Lung (tissue), 11 donors: ENCODE measurements at regions not wholly inside any gene's neighbourhood (a gene's known extent, or its start where the extent isn't known, plus 50 kb on each side); places are given as distances from the start of the nearest gene placed in this dataset.

ENCODE experiments used
- ATAC-seq: fragments of 200-7000 bp; cut with Tn5 transposase; one replicate; pipeline ENCODE4 v1.9.1; 2020; ENCODE audit warnings: moderate number of reproducible peaks; ENCODE audit not compliant: insufficient read depth, low FRiP score
- DNase-seq, 3 donors: peaks; one replicate each; pipeline ENCODE4 v3.0.0-alpha.2; 2013 to 2017
- H3K27ac ChIP-seq, 2 donors: one replicate each; pipeline ENCODE4 v1.5.1; 2013; ENCODE audit warnings: mild to moderate bottlenecking in 2 of 2, moderate library complexity in 2 of 2, control low read depth in 1 of 2, inconsistent platforms in 1 of 2, low read depth in 1 of 2, low read length in 1 of 2
- H3K27me3 ChIP-seq, 3 donors: one replicate each; pipeline ENCODE4 v1.5.1; 2013; ENCODE audit warnings: low read length in 2 of 3; ENCODE audit not compliant: control insufficient read depth in 3 of 3, insufficient read depth in 3 of 3
- H3K36me3 ChIP-seq, 4 donors: one replicate each; pipeline ENCODE4 v1.5.1; 2013; ENCODE audit warnings: low read length in 4 of 4, mild to moderate bottlenecking in 1 of 4, moderate library complexity in 1 of 4; ENCODE audit not compliant: control insufficient read depth in 4 of 4, insufficient read depth in 4 of 4
- H3K4me1 ChIP-seq, 5 donors: one replicate each; pipeline ENCODE4 v1.5.1; 2013; ENCODE audit warnings: low read length in 5 of 5, mild to moderate bottlenecking in 2 of 5, moderate library complexity in 1 of 5; ENCODE audit not compliant: control insufficient read depth in 5 of 5, insufficient read depth in 5 of 5
- H3K4me3 ChIP-seq: one replicate; pipeline ENCODE4 v1.5.1; 2013; ENCODE audit warnings: mild to moderate bottlenecking, control low read depth, moderate library complexity
- H3K9ac ChIP-seq, 2 donors: one replicate each; pipeline ENCODE4 v1.5.1; 2013; ENCODE audit warnings: low read length in 2 of 2, control low read depth in 1 of 2; ENCODE audit not compliant: insufficient read depth in 1 of 2
- H3K9me3 ChIP-seq, 4 donors: one replicate each; pipeline ENCODE4 v1.5.1; 2013; ENCODE audit warnings: low read length in 3 of 4, mild to moderate bottlenecking in 1 of 4, moderate library complexity in 1 of 4; ENCODE audit not compliant: control insufficient read depth in 4 of 4, insufficient read depth in 3 of 4
- CTCF ChIP-seq: IDR thresholded peaks from 2 replicates; pipeline ENCODE4 v1.5.1; 2012; ENCODE audit warnings: mild to moderate bottlenecking; ENCODE audit errors: control extremely low read depth, extremely low read depth
- WGBS, 2 donors: extraction: QIAGEN DNeasy Blood & Tissue Kit; methylation state at CpG; one replicate each; pipeline ENCODE4 v1.1.7; 2013; 5-methylcytosine and 5-hydroxymethylcytosine counted together
- donor health status: control.
- donor health status: control.
- donor health status: Bipolar disorder and iron deficiency.
- donor health status: healthy.
- donor health status: DM: yes; HTN: yes; CAD: no.

GRCh38 chrX:142089193-142089592 lies 115.9 kb downstream of the MAGEC2 start:
- H3K4me3 ChIP-seq = no peak overlapping the region
- no peaks in the 10 kb centered on the region for H3K36me3 ChIP-seq
- H3K27me3 ChIP-seq = no peaks in the 10 kb centered on the region
- H3K4me1 ChIP-seq = no peaks in the 10 kb centered on the region
- DNase-seq (peak in 2 of 3 donors; percentile 41 to 57), ATAC-seq (no peak)
- TF ChIP-seq CTCF = no peak
- H3K9me3 ChIP-seq = peaks cover 0 to 2% (median 0%) of the 10 kb centered on the region in 4 donors
- no peak overlapping the region for H3K9ac ChIP-seq
- 29 to 50% methylated on average over 1 of the region's 1 CpG for WGBS, 2 donors
- H3K27ac ChIP-seq = no peak overlapping the region

- Histone ChIP-seq H3K4me3 (no peak overlapping the region), H3K4me1 (no peaks in the 10 kb centered on the region), H3K9ac (no peak overlapping the region), H3K27ac (no peak overlapping the region), H3K9me3 (no peaks in the 10 kb centered on the region), H3K36me3 (no peaks in the 10 kb centered on the region), H3K27me3 (no peaks in the 10 kb centered on the region)
- 10 to 11% methylated on average over 1 of the region's 1 CpG for WGBS, 2 donors
- no peak for TF ChIP-seq CTCF
- peak in 2 of 3 donors; percentile 58 to 77 for DNase-seq
- ATAC-seq = no peak
These were observed 120.5 kb downstream of the MAGEC2 start for GRCh38 chrX:142084611-142085010.

GRCh38 chrX:142076633-142077032 lies 128.5 kb downstream of the MAGEC2 start:
- H3K4me3 ChIP-seq = no peak overlapping the region
- peaks cover 0 to 2% (median 0%) of the 10 kb centered on the region in 3 donors for H3K27me3 ChIP-seq
- peaks cover 0 to 2% (median 0%) of the 10 kb centered on the region in 4 donors for H3K9me3 ChIP-seq
- H3K36me3 ChIP-seq = no peaks in the 10 kb centered on the region
- no peak overlapping the region for H3K27ac ChIP-seq
- H3K4me1 ChIP-seq = no peaks in the 10 kb centered on the region
- H3K9ac ChIP-seq = no peak overlapping the region
- WGBS, 2 donors = 62 to 78% methylated on average over 2 of the region's 2 CpGs
- no peak for TF ChIP-seq CTCF
- ATAC-seq (no peak), DNase-seq (peak in 2 of 3 donors; percentile 5 to 27)

- no peaks in the 10 kb centered on the region for H3K9me3 ChIP-seq
- no peak overlapping the region for H3K27ac ChIP-seq
- no peak overlapping the region for H3K9ac ChIP-seq
- ATAC-seq (no peak), DNase-seq (no peak)
- TF ChIP-seq CTCF = no peak
- no peaks in the 10 kb centered on the region for H3K36me3 ChIP-seq
- peaks cover 0 to 2% (median 0%) of the 10 kb centered on the region in 3 donors for H3K27me3 ChIP-seq
- no peaks in the 10 kb centered on the region for H3K4me1 ChIP-seq
- H3K4me3 ChIP-seq = no peak overlapping the region
- 54 to 82% methylated on average over 2 of the region's 2 CpGs for WGBS, 2 donors
These were observed 136.7 kb downstream of the MAGEC2 start for GRCh38 chrX:142068365-142068764.
